H54 (cell line): ENCODE measurements at regions not wholly inside any gene's neighbourhood (a gene's known extent, or its start where the extent isn't known, plus 50 kb on each side); places are given as distances from the start of the nearest gene placed in this dataset.

Experiments used
- DNase-seq: peaks from one replicate; pipeline ENCODE4 v3.0.0; 2011; ENCODE audit warnings: low spot score, mixed read lengths; ENCODE audit not compliant: insufficient read length
- FAIRE-seq: peaks from 3 replicates; lab custom pipeline; 2011; peaks lifted over from hg19 to GRCh38; lab: Jason Lieb, UNC
- POLR2A ChIP-seq: IDR thresholded peaks from 2 replicates; pipeline ENCODE4 v1.6.1; 2011; ENCODE audit warnings: low read depth, mild to moderate bottlenecking, low read length

DNA sequence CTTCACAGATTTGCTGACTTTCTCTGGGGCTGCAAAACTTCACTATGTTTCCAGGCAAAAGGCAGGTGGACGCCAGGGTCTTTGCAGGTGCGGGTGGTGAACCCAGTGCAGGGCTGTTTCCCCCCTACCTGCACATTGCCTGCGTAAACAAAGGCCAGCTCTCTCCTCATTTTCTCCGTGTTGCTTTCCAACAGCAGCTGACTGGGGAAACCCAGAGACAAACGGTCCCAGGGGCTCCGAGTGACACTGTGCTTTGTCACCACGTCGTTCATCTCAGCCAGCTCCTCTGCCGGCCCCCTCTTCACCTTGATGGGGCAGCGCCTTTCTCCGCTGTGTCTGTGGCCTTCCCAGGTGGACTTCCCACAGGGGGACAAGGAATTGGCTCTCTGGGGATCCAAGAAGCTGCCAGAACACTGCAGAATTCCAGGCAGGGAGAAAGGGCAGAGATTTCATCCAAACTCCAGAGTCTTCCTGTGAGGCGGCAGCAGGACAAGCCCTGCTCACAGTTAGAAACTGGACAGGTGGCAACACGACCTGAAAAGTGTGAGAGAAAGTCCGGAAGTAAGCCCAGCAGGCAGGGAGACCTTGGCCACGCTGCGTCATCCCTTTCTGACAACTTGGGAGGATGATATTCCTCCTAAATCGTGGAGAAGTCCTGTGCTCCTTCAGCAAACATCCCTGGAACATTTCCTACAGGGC is 1493.7 kb downstream of the TBC1D22A start:
- FAIRE-seq (no peak), DNase-seq (no peak)
- TF ChIP-seq POLR2A: no peak

DNA sequence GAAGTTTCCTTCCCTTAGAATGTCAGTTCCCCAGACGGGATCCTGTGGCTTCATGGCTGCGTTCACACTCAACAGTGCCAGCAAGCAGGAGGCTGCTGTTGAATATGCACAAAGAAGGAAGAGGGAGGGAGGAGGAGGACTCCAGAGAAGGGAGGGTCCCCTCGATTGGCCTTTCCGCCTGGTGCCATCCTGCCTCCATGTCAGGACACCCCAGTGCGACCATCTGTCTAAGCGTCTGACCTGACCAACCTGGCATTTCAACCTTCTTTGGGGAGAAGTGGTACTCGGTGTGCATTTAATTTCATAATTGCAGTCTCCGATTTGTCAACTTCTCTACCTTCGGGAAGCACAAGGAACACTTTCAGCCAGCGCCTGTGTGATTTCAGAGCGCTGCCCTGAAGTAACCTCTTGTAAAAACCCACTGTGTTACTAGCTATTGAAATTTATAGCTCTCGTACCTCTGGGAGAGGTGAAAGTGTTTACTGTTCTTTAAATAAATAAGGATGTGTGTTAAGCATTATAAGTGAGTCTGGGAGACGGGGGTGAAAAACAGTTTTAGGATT is 1491.9 kb downstream of the TBC1D22A start:
- TF ChIP-seq POLR2A: no peak
- DNase-seq (no peak), FAIRE-seq (no peak)

DNA sequence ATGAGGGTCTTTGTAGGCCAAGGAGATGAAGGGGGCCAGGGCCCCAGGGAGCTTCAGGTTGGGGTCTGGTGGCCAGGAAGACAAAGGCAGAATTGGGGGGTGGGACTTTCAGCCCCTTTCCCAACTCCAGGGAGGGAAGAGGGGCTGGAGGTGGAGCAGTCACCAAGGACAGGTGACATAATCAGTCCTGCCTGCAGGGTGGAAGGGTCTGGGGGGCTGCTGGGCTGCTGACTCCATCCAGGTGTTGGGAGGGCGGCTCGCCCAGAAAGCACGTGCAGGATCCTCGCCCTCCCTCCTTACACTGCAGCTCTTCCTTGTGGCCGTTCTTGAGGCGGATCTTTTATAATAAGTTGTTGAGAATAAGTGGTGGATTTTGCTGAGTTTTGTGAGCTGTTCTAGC is 1491.1 kb downstream of the TBC1D22A start:
- DNase-seq (no peak), FAIRE-seq (no peak)
- TF ChIP-seq POLR2A: no peak

DNA sequence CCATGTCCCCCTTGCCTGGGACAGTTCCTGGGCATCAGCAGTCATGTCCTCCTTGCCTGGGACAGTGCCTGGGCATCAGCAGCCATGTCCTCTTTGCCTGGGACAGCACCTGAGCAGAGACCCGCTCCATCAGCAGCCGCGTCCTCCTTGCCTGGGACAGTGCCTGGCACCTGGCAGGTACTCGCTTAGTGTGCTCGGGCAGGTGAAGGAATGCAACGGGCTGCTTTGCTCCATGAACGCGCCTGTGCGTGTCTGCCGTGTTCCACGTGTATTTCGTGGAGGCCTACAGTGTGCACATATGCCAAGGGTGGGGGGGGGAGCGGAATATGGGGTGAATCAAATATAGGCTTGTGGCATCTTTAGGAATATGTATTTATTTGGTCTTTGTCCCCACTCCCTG is 1490.7 kb downstream of the TBC1D22A start:
- TF ChIP-seq POLR2A: no peak
- no peak for FAIRE-seq

DNA sequence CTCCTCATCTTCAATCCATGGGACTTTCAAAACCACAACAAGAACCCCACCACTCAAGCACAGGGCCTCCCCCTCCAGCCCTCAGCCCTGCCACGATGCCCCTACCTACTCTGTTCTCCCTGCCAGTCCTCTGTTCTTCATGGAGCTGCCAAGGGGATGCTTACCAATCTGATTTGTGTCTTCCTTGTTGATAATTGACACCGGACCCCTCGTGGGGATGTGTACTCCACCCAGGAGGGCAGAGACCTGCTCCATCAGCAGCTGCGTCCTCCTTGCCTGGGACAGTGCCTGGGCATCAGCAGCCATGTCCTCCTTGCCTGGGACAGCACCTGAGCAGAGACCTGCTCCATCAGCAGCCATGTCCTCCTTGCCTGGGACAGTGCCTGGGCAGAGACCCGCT is 1489.2 kb downstream of the TBC1D22A start:
- FAIRE-seq (no peak), DNase-seq (no peak)
- TF ChIP-seq POLR2A: no peak

More for the DNA sequence above, 1490.7 kb downstream of the TBC1D22A start:
- no peak for DNase-seq

DNA sequence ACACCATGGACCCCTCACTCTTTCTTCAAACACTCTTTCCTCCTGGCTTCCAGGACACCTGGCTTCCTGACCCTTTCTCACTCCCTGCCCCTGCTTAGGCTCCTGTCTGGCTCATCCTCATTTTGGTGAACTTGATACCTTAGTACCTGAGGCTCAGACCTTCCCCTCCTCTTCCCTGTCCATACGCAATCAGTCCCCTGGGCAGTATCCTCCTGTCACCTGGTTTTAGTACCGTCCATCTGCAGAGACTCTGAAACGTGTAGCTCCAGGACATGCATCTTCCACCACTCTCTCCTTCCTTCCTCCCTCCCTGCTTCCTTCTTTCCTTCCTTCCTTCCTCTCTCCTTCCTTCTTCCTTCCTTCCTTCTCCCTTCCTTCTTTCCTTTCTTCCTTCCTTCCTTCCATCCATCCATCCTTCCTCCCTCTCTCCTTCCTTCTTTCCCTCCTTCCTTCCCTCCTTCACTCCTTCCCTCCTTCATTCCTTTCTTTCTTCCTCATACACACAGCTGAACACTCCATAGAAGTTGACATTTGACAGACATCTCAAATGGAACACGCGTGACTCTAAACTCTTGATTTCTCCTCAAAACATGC is 1488.6 kb downstream of the TBC1D22A start:
- no peak for FAIRE-seq
- DNase-seq: no peak
- TF ChIP-seq POLR2A: no peak

DNA sequence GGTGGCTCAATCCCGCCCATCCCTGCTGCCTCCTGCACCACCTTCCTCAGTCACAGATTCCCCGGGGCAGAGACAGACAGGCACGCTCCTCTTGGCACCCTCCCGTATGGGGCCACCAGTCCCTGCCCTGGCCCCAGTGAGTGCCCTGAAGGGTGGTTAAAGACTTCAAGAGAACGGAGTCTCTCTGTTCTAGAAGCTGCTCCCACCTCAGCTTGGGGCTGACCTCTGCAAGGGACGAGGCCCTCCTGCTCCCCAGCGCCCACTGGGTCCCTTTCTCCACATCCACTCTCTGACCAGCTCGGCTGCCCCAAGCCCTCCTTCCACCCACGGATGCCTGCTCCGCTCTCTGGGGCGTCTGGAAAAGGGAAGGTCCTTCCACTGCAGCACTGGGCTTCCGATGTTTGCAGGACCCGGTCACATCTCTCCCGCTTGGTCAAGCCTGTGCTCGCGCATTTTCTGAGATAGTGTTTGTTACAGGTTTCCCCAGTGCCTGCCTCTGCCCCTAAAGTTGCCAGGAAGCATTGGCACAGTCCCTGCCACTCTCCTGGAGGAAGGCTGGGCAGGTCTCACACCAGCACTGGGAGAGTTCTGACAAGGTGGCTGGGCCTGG is 1487.9 kb downstream of the TBC1D22A start:
- DNase-seq (no peak), FAIRE-seq (no peak)
- no peak for TF ChIP-seq POLR2A

DNA sequence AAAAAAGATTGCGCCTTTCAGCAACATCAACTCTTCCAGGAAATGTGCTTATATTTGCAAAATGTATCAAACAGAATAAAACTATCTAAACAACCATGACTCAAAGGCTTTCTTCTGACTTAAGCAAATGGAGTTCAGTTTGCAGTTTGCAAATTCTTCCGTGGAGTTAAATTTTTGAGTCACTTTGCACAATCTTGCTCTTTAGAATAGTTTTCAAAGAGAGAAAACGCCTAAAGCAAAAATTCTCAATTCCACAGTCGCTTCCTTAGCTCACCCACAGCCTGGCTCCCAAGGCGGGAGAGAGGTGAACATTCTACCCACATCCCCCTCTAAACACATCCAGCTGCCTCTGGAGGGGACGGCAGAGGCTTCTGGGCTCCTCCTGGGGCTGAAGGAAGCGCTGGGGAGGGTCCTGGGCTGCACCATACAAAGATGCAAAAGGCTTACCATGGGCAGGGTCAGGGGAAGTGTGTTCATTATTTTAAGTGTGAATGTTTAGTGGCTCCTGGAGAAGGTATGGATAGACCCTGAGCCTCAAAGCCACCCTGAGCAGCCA is 1487.3 kb downstream of the TBC1D22A start:
- DNase-seq (no peak), FAIRE-seq (no peak)
- TF ChIP-seq POLR2A: no peak

DNA sequence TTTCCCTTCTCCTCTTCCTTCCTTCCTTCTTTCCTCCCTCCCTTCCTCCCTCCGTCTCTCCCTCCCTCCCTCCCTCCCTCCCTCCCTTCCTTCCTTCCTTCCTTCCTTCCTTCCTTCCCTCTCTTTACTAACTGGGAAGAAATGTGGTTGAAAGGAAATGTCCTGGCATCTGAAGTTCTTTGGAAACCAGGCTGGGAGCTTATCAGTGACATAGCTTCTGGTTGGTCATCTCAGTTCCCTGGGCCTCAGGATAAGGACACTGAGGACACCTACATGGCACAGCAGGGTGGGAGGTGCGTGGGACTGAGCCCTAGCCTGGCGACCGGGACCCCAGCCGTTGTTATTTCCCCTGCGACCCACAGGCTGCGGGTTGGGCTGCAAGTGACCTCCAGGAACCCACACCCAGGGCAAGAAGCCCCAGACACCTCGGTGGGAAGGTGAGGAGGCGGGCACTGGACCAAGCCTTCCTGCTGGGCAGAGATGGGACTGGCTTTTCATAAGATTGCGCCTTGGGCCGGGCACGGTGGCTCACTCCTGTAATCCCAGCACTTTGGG is 1486.5 kb downstream of the TBC1D22A start:
- FAIRE-seq (no peak), DNase-seq (no peak)
- no peak for TF ChIP-seq POLR2A

DNA sequence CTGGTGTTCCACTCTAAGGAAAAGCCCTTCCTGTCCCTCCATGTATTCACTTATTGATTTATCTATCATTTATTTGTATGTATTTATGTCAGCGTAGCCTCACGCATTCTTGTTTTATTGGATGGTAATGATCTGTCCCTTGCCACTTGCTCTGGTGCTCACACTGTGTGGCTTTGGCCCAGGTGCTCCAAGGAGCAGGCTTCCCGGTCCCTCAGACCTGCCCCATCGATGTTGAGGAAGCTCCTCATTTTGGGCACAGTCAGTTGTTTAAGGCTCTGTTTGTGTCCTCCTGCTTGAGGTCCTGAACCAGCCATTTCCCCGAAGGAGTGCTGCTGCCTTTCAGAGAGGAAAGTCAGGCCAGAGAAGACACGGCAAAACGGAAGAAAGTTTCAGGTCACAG is 1485.4 kb downstream of the TBC1D22A start:
- FAIRE-seq (no peak), DNase-seq (no peak)
- no peak for TF ChIP-seq POLR2A

DNA sequence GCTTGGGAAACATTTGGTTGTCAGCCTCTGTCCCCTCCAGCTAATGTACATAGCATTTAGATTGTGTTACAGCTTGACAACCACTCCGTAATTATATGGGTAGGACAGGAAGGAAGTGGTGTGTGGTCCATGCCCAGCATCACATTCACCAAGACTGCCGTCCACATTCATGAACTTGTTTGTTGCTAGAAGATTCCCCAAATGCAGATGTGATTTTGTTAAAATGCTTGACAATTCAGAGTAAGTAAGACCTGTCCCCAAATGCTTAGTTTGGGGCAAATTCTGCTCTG is 1482.7 kb downstream of the TBC1D22A start:
- FAIRE-seq (no peak), DNase-seq (no peak)
- no peak for TF ChIP-seq POLR2A

DNA sequence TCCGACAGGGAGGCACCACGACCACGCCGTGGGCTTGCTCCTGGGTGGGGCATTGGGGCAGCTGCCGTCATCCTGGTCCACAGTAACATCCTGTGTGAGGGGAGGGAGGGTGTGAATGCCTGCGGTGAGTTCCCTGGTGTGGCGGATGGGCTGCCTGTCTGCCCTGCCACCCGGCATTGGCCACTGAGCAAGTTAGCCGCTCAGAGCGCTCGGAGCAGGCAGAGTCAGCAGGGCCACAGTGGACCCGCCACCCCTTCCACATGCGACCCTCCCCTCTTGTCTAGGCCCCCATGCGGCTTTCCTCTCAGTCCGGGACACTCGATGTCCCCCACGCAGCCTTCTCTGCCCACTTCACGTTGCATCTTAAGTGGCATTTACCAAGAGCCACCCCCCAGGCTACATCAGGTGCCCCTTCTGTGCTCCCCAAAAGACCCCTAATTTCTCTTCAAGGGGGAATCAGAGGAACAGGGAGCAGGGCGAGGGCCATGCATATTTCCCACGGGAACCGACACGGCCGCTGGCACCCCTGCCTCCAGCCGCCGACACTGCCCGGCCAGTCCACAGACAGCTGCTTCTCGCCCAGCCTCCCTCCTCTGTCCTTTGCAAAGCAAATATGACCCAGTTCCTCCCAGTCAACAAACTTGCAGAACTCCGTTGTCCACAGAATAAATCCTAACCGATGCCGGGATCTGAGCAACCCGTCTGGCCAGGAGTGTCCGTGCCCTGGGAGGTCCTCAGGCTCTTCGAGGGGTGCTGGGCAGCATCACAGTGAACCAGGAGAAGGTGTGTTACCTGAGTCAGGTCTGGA is 1482.1 kb downstream of the TBC1D22A start:
- DNase-seq (no peak), FAIRE-seq (no peak)
- TF ChIP-seq POLR2A: no peak

DNA sequence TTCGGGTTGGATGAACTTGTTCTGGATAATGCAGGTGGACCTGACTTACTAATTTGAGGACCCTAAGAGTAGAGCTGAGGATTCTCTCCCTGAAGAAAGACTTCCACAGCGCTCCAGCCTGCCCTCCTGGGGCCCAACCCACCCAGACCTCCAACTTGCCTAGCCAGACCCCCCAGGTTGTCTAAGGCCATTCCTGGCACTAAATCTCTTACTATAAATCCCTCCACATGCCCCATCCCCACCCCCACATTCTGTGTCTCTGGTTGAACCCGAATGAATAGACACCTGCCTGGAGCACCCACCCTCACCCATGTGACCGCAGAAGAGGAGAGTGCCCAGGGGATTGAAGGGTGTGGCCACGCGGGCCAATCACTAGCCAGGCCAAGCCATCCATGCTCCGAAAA is 1480.0 kb downstream of the TBC1D22A start:
- TF ChIP-seq POLR2A: no peak
- FAIRE-seq: no peak
- DNase-seq: no peak
